HG02981 (cell line): ENCODE measurements at regions not wholly inside any gene's neighbourhood (a gene's known extent, or its start where the extent isn't known, plus 50 kb on each side); places are given as distances from the start of the nearest gene placed in this dataset.

Experiments used
- ATAC-seq: cut with Tn5 transposase; IDR thresholded peaks from one replicate; pipeline ENCODE4 v1.9.1; 2021; ENCODE audit warnings: mild to moderate bottlenecking, moderate library complexity; ENCODE audit not compliant: unreplicated experiment

- no peak for ATAC-seq
Observed at GRCh38 chr6:12221856-12222255, 68.3 kb upstream of the EDN1 start.

- no peak for ATAC-seq
Observed at GRCh38 chr6:12222405-12223366, 67.5 kb upstream of the EDN1 start.

GRCh38 chr6:12223383-12223782, 66.8 kb upstream of the EDN1 start:
- no peak for ATAC-seq

GRCh38 chr6:12224251-12224650, 65.9 kb upstream of the EDN1 start:
- no peak for ATAC-seq

- no peak for ATAC-seq
Observed at GRCh38 chr6:12228447-12229146, 61.6 kb upstream of the EDN1 start.

- no peak for ATAC-seq
Observed at GRCh38 chr6:12229332-12229731, 60.8 kb upstream of the EDN1 start.

- ATAC-seq: no peak
Observed at GRCh38 chr6:12230523-12230922, 59.6 kb upstream of the EDN1 start.

GRCh38 chr6:12232339-12232738, 57.8 kb upstream of the EDN1 start:
- ATAC-seq: peak; percentile 59

- no peak for ATAC-seq
Observed at GRCh38 chr6:12232821-12233220, 57.3 kb upstream of the EDN1 start.

- peak; percentile 44 for ATAC-seq
Observed at GRCh38 chr6:12233693-12234571, 56.2 kb upstream of the EDN1 start.

GRCh38 chr6:12235341-12235740, 54.8 kb upstream of the EDN1 start:
- ATAC-seq: no peak

- no peak for ATAC-seq
Observed at GRCh38 chr6:12238219-12238618, 51.9 kb upstream of the EDN1 start.
